Naive B cell (primary cell): ENCODE measurements at regions not wholly inside any gene's neighbourhood (a gene's known extent, or its start where the extent isn't known, plus 50 kb on each side); places are given as distances from the start of the nearest gene placed in this dataset.

Source experiments
- ATAC-seq, 2 donors: fragments of 150-1000 bp; cut with Tn5 transposase; 2 replicates each; pipeline ENCODE4 v1.10.0; 2021; ENCODE audit warnings: low read depth in 2 of 2, mild to moderate bottlenecking in 2 of 2, moderate library complexity in 2 of 2
- DNase-seq: peaks from one replicate; pipeline ENCODE4 v3.0.0; 2022
- H3K27ac Mint-ChIP-seq, 6 donors: one replicate each; pipeline ENCODE4 v1.8.0; 2020 to 2022; ENCODE audit warnings: mild to moderate bottlenecking in 6 of 6, mixed read lengths in 6 of 6, moderate library complexity in 5 of 6, inconsistent platforms in 2 of 6
- H3K27me3 Mint-ChIP-seq, 3 donors: one replicate each; pipeline ENCODE4 v1.8.0; 2021 to 2022; ENCODE audit warnings: mixed read lengths in 3 of 3, mild to moderate bottlenecking in 1 of 3
- H3K36me3 Mint-ChIP-seq, 2 donors: one replicate each; pipeline ENCODE4 v1.8.0; 2020 to 2022; ENCODE audit warnings: mixed read lengths in 2 of 2, inconsistent platforms in 1 of 2, mild to moderate bottlenecking in 1 of 2
- H3K4me1 Mint-ChIP-seq, 3 donors: one replicate each; pipeline ENCODE4 v1.8.0; 2020 to 2022; ENCODE audit warnings: mixed read lengths in 3 of 3, inconsistent platforms in 1 of 3, mild to moderate bottlenecking in 1 of 3, moderate library complexity in 1 of 3
- H3K4me3 Mint-ChIP-seq, 8 donors: one replicate each; pipeline ENCODE4 v1.8.0; 2020 to 2022; ENCODE audit warnings: mild to moderate bottlenecking in 8 of 8, mixed read lengths in 8 of 8, moderate library complexity in 8 of 8, inconsistent platforms in 2 of 8
- H3K9me3 Mint-ChIP-seq, 7 donors: one replicate each; pipeline ENCODE4 v1.8.0; 2020 to 2022; ENCODE audit warnings: mixed read lengths in 7 of 7, mild to moderate bottlenecking in 5 of 7, inconsistent platforms in 2 of 7, moderate library complexity in 1 of 7

- Mint-ChIP-seq H3K9me3 (no peaks in the 10 kb centered on the region), H3K27ac (no peak overlapping the region), H3K27me3 (peaks cover 0 to 17% (median 12%) of the 10 kb centered on the region in 3 donors)
Observed at GRCh38 chr1:194256010-194256409, 1069.6 kb upstream of the B3GALT2 start.

GRCh38 chr1:194252199-194252598, 1065.8 kb upstream of the B3GALT2 start:
- Mint-ChIP-seq H3K4me3 (no peak overlapping the region), H3K4me1 (no peaks in the 10 kb centered on the region), H3K27me3 (peaks cover 0 to 24% (median 18%) of the 10 kb centered on the region in 3 donors), H3K9me3 (no peaks in the 10 kb centered on the region), H3K36me3 (no peaks in the 10 kb centered on the region), H3K27ac (no peak overlapping the region)
- ATAC-seq (no peak), DNase-seq (no peak)

More at GRCh38 chr1:194256010-194256409, 1069.6 kb upstream of the B3GALT2 start:
- ATAC-seq (no peak), DNase-seq (no peak)
- H3K36me3 Mint-ChIP-seq: no peaks in the 10 kb centered on the region
- H3K4me3 Mint-ChIP-seq: no peak overlapping the region
- H3K4me1 Mint-ChIP-seq: no peaks in the 10 kb centered on the region

- H3K27me3 Mint-ChIP-seq: peaks cover 0 to 5% (median 4%) of the 10 kb centered on the region in 3 donors
- H3K27ac Mint-ChIP-seq: no peak overlapping the region
- ATAC-seq (no peak), DNase-seq (no peak)
- H3K4me3 Mint-ChIP-seq: no peak overlapping the region
- no peaks in the 10 kb centered on the region for H3K36me3 Mint-ChIP-seq
- H3K4me1 Mint-ChIP-seq: no peaks in the 10 kb centered on the region
- H3K9me3 Mint-ChIP-seq: no peaks in the 10 kb centered on the region
Observed at GRCh38 chr1:194241215-194241614, 1054.8 kb upstream of the B3GALT2 start.

GRCh38 chr1:194233069-194233468, 1046.7 kb upstream of the B3GALT2 start:
- no peak overlapping the region for H3K27ac Mint-ChIP-seq
- no peak overlapping the region for H3K4me3 Mint-ChIP-seq
- H3K36me3 Mint-ChIP-seq: no peaks in the 10 kb centered on the region
- H3K4me1 Mint-ChIP-seq: no peaks in the 10 kb centered on the region
- ATAC-seq: no peak
- peaks cover 0 to 11% (median 4%) of the 10 kb centered on the region in 7 donors for H3K9me3 Mint-ChIP-seq
- H3K27me3 Mint-ChIP-seq: peaks cover 31 to 32% (median 31%) of the 10 kb centered on the region in 3 donors
- no peak for DNase-seq

GRCh38 chr1:194230351-194231144, 1044.1 kb upstream of the B3GALT2 start:
- no peak for ATAC-seq
- H3K4me3 Mint-ChIP-seq: no peak overlapping the region
- peaks cover 0 to 11% (median 4%) of the 10 kb centered on the region in 7 donors for H3K9me3 Mint-ChIP-seq
- no peak overlapping the region for H3K27ac Mint-ChIP-seq
- H3K4me1 Mint-ChIP-seq: peaks cover 4 to 6% (median 5%) of the 10 kb centered on the region in 3 donors
- no peaks in the 10 kb centered on the region for H3K36me3 Mint-ChIP-seq
- DNase-seq: no peak
- H3K27me3 Mint-ChIP-seq: peaks cover 38 to 48% (median 44%) of the 10 kb centered on the region in 3 donors

- H3K27ac Mint-ChIP-seq: no peak overlapping the region
- ATAC-seq (no peak), DNase-seq (no peak)
- H3K4me1 Mint-ChIP-seq: peaks cover 6 to 9% (median 9%) of the 10 kb centered on the region in 3 donors
- H3K27me3 Mint-ChIP-seq: peaks cover 43 to 54% (median 45%) of the 10 kb centered on the region in 3 donors
- H3K9me3 Mint-ChIP-seq: peaks cover 0 to 11% (median 4%) of the 10 kb centered on the region in 7 donors
- no peaks in the 10 kb centered on the region for H3K36me3 Mint-ChIP-seq
- no peak overlapping the region for H3K4me3 Mint-ChIP-seq
Observed at GRCh38 chr1:194228427-194228826, 1042.0 kb upstream of the B3GALT2 start.

GRCh38 chr1:194227161-194227560, 1040.7 kb upstream of the B3GALT2 start:
- H3K27me3 Mint-ChIP-seq: peaks cover 49 to 54% (median 52%) of the 10 kb centered on the region in 3 donors
- H3K27ac Mint-ChIP-seq: no peak overlapping the region
- DNase-seq: no peak
- no peaks in the 10 kb centered on the region for H3K36me3 Mint-ChIP-seq
- peaks cover 0 to 11% (median 7%) of the 10 kb centered on the region in 7 donors for H3K9me3 Mint-ChIP-seq
- ATAC-seq: no peak
- H3K4me1 Mint-ChIP-seq: peaks cover 6 to 9% (median 9%) of the 10 kb centered on the region in 3 donors
- H3K4me3 Mint-ChIP-seq: no peak overlapping the region

- Mint-ChIP-seq H3K4me3 (no peak overlapping the region), H3K27me3 (peaks cover 58 to 64% (median 64%) of the 10 kb centered on the region in 3 donors), H3K27ac (no peak overlapping the region), H3K36me3 (no peaks in the 10 kb centered on the region), H3K4me1 (peaks cover 6 to 9% (median 9%) of the 10 kb centered on the region in 3 donors), H3K9me3 (peaks cover 0 to 14% (median 7%) of the 10 kb centered on the region in 7 donors)
- ATAC-seq (peak; percentile 96 to 97), DNase-seq (peak; percentile 42)
Observed at GRCh38 chr1:194225821-194226220, 1039.4 kb upstream of the B3GALT2 start.

- no peaks in the 10 kb centered on the region for H3K36me3 Mint-ChIP-seq
- H3K27ac Mint-ChIP-seq: no peak overlapping the region
- DNase-seq (no peak), ATAC-seq (no peak)
- peaks cover 6 to 9% (median 9%) of the 10 kb centered on the region in 3 donors for H3K4me1 Mint-ChIP-seq
- peaks cover 65 to 70% (median 69%) of the 10 kb centered on the region in 3 donors for H3K27me3 Mint-ChIP-seq
- no peak overlapping the region for H3K4me3 Mint-ChIP-seq
- peaks cover 0 to 9% (median 2%) of the 10 kb centered on the region in 7 donors for H3K9me3 Mint-ChIP-seq
Observed at GRCh38 chr1:194223596-194223995, 1037.2 kb upstream of the B3GALT2 start.

- H3K27ac Mint-ChIP-seq: no peak overlapping the region
- H3K4me1 Mint-ChIP-seq: no peaks in the 10 kb centered on the region
- H3K4me3 Mint-ChIP-seq: no peak overlapping the region
- peaks cover 25 to 30% (median 27%) of the 10 kb centered on the region in 3 donors for H3K27me3 Mint-ChIP-seq
- DNase-seq: no peak
- no peak for ATAC-seq
- H3K9me3 Mint-ChIP-seq: peaks cover 0 to 2% (median 0%) of the 10 kb centered on the region in 7 donors
- no peaks in the 10 kb centered on the region for H3K36me3 Mint-ChIP-seq
Observed at GRCh38 chr1:194215448-194215847, 1029.0 kb upstream of the B3GALT2 start.

- Mint-ChIP-seq H3K9me3 (peaks cover 0 to 2% (median 0%) of the 10 kb centered on the region in 7 donors), H3K4me3 (no peak overlapping the region), H3K27me3 (peaks cover 19 to 27% (median 23%) of the 10 kb centered on the region in 3 donors), H3K27ac (no peak overlapping the region), H3K36me3 (no peaks in the 10 kb centered on the region), H3K4me1 (no peaks in the 10 kb centered on the region)
- DNase-seq: no peak
- no peak for ATAC-seq
Observed at GRCh38 chr1:194214735-194215134, 1028.3 kb upstream of the B3GALT2 start.

- no peaks in the 10 kb centered on the region for H3K36me3 Mint-ChIP-seq
- DNase-seq: no peak
- ATAC-seq: no peak
- peaks cover 12 to 28% (median 26%) of the 10 kb centered on the region in 3 donors for H3K27me3 Mint-ChIP-seq
- H3K4me1 Mint-ChIP-seq: no peaks in the 10 kb centered on the region
- H3K27ac Mint-ChIP-seq: no peak overlapping the region
- H3K4me3 Mint-ChIP-seq: no peak overlapping the region
- H3K9me3 Mint-ChIP-seq: no peaks in the 10 kb centered on the region
Observed at GRCh38 chr1:194209920-194210319, 1023.5 kb upstream of the B3GALT2 start.

GRCh38 chr1:194208674-194209073, 1022.3 kb upstream of the B3GALT2 start:
- H3K9me3 Mint-ChIP-seq: no peaks in the 10 kb centered on the region
- no peak for DNase-seq
- no peak overlapping the region for H3K27ac Mint-ChIP-seq
- H3K4me1 Mint-ChIP-seq: no peaks in the 10 kb centered on the region
- peaks cover 0 to 21% (median 16%) of the 10 kb centered on the region in 3 donors for H3K27me3 Mint-ChIP-seq
- no peaks in the 10 kb centered on the region for H3K36me3 Mint-ChIP-seq
- no peak for ATAC-seq
- no peak overlapping the region for H3K4me3 Mint-ChIP-seq

GRCh38 chr1:194196562-194196961, 1010.1 kb upstream of the B3GALT2 start:
- Mint-ChIP-seq H3K27ac (no peak overlapping the region), H3K36me3 (peaks cover 0 to 6% of the 10 kb centered on the region in 2 donors), H3K4me3 (no peak overlapping the region), H3K4me1 (no peaks in the 10 kb centered on the region), H3K27me3 (no peaks in the 10 kb centered on the region), H3K9me3 (peaks cover 0 to 8% (median 5%) of the 10 kb centered on the region in 7 donors)
- ATAC-seq (no peak), DNase-seq (no peak)
